ENCODE measurements at regions not wholly inside any gene's neighbourhood (a gene's known extent, or its start where the extent isn't known, plus 50 kb on each side); places are given as distances from the start of the nearest gene placed in this dataset.

DNA sequence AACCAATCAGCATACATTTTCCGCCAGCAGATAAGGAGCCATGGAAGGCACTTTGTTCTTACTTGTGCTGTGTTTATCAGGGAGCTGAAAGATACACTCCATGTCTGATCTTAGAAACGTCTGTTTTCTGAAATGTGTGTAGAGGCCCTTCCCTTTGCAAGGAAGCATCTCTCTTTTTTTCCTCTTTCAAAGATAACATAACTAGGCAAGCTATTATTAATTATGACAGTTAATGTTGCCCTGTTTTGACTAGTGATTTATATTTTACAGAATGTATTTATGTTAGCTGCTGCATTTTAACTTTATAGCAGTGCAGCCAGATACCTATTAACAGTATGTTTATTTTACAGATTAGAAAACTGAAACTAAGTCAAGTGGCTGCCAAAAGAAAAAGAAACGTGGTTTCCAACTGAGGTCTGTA, 683.2 kb upstream of the IGFBP3 start:
- no peaks in the 10 kb centered on the region for H4K20me1 ChIP-seq (ENCODE audit: low read depth)
- H3K9me3 ChIP-seq (ENCODE audit: low read depth): no peaks in the 10 kb centered on the region
- DNase-seq (ENCODE audit: low spot score): no peak
- H2AFZ ChIP-seq (replicated peaks): no peak overlapping the region
- no peaks in the 10 kb centered on the region for H3K4me1 ChIP-seq
- no peaks in the 10 kb centered on the region for H3K36me3 ChIP-seq
- Mint-ChIP-seq H3K27me3 (ENCODE audit: insufficient read depth, low read depth) (peaks cover 3% of the 10 kb centered on the region), H3K9me3 (no peaks in the 10 kb centered on the region), H3K4me1 (no peaks in the 10 kb centered on the region), H3K36me3 (no peaks in the 10 kb centered on the region), H3K27ac (no peak overlapping the region), H3K4me3 (no peak overlapping the region)
- no peak overlapping the region for H3K9ac ChIP-seq
- H3K27me3 ChIP-seq: no peaks in the 10 kb centered on the region
- TF ChIP-seq EZH2phosphoT487 (IDR thresholded peaks at IDR 0.05): no peak
- no peak for TF ChIP-seq EZH2 (IDR thresholded peaks at IDR 0.05)
- TF ChIP-seq, protein P1, sequence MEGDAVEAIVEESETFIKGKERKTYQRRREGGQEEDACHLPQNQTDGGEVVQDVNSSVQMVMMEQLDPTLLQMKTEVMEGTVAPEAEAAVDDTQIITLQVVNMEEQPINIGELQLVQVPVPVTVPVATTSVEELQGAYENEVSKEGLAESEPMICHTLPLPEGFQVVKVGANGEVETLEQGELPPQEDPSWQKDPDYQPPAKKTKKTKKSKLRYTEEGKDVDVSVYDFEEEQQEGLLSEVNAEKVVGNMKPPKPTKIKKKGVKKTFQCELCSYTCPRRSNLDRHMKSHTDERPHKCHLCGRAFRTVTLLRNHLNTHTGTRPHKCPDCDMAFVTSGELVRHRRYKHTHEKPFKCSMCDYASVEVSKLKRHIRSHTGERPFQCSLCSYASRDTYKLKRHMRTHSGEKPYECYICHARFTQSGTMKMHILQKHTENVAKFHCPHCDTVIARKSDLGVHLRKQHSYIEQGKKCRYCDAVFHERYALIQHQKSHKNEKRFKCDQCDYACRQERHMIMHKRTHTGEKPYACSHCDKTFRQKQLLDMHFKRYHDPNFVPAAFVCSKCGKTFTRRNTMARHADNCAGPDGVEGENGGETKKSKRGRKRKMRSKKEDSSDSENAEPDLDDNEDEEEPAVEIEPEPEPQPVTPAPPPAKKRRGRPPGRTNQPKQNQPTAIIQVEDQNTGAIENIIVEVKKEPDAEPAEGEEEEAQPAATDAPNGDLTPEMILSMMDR (IDR thresholded peaks at IDR 0.05): no peak
- no peak overlapping the region for H3K4me3 ChIP-seq
- no peaks in the 10 kb centered on the region for H3F3A ChIP-seq (ENCODE audit: low read depth)
- H3K27ac ChIP-seq: no peak overlapping the region
- no peaks in the 10 kb centered on the region for H3K79me2 ChIP-seq (ENCODE audit: low read depth)
- H3K4me2 ChIP-seq: no peak overlapping the region

- H3K79me2 ChIP-seq (ENCODE audit: low read depth): no peaks in the 10 kb centered on the region
- H3K9me3 Mint-ChIP-seq: no peaks in the 10 kb centered on the region
- no peaks in the 10 kb centered on the region for H3K9me3 ChIP-seq (ENCODE audit: low read depth)
- no peaks in the 10 kb centered on the region for H3K4me1 Mint-ChIP-seq
- no peak overlapping the region for H3K27ac ChIP-seq
- no peak overlapping the region for H2AFZ ChIP-seq (replicated peaks)
- no peaks in the 10 kb centered on the region for H3K36me3 Mint-ChIP-seq
- no peak overlapping the region for H3K4me3 ChIP-seq
- H3K4me1 ChIP-seq: no peaks in the 10 kb centered on the region
- no peaks in the 10 kb centered on the region for H4K20me1 ChIP-seq (ENCODE audit: low read depth)
- peak overlapping the region; percentile 34 for H3K27ac Mint-ChIP-seq
- H3K27me3 ChIP-seq: no peaks in the 10 kb centered on the region
- H3K4me2 ChIP-seq: no peak overlapping the region
- H3K36me3 ChIP-seq: no peaks in the 10 kb centered on the region
- H3F3A ChIP-seq (ENCODE audit: low read depth): no peaks in the 10 kb centered on the region
- H3K4me3 Mint-ChIP-seq: no peak overlapping the region
- TF ChIP-seq EZH2phosphoT487 (IDR thresholded peaks at IDR 0.05): no peak
- TF ChIP-seq EZH2 (IDR thresholded peaks at IDR 0.05): no peak
- TF ChIP-seq, protein P1 (IDR thresholded peaks at IDR 0.05): no peak
- no peak overlapping the region for H3K9ac ChIP-seq
- peaks cover 3% of the 10 kb centered on the region for H3K27me3 Mint-ChIP-seq (ENCODE audit: insufficient read depth, low read depth)
- DNase-seq (ENCODE audit: low spot score): no peak
Observed at GRCh38 chr7:46603780-46604179, 682.7 kb upstream of the IGFBP3 start.

- Mint-ChIP-seq H3K27ac (peak overlapping the region; percentile 34), H3K4me3 (no peak overlapping the region), H3K4me1 (no peaks in the 10 kb centered on the region), H3K9me3 (no peaks in the 10 kb centered on the region), H3K36me3 (no peaks in the 10 kb centered on the region), H3K27me3 (ENCODE audit: insufficient read depth, low read depth) (peaks cover 3% of the 10 kb centered on the region)
- no peak for DNase-seq (ENCODE audit: low spot score)
- Histone ChIP-seq H3K79me2 (ENCODE audit: low read depth) (no peaks in the 10 kb centered on the region), H4K20me1 (ENCODE audit: low read depth) (no peaks in the 10 kb centered on the region), H3K4me3 (no peak overlapping the region), H2AFZ (replicated peaks) (no peak overlapping the region), H3F3A (ENCODE audit: low read depth) (no peaks in the 10 kb centered on the region), H3K27me3 (no peaks in the 10 kb centered on the region), H3K36me3 (no peaks in the 10 kb centered on the region), H3K4me2 (no peak overlapping the region), H3K4me1 (no peaks in the 10 kb centered on the region), H3K9me3 (ENCODE audit: low read depth) (no peaks in the 10 kb centered on the region), H3K27ac (no peak overlapping the region), H3K9ac (no peak overlapping the region)
- TF ChIP-seq EZH2phosphoT487 (IDR thresholded peaks at IDR 0.05): no peak
- TF ChIP-seq, protein P1 (IDR thresholded peaks at IDR 0.05): no peak
- TF ChIP-seq EZH2 (IDR thresholded peaks at IDR 0.05): no peak
Observed at GRCh38 chr7:46603296-46603752, 682.3 kb upstream of the IGFBP3 start.
